SK-N-SH (cell line): ENCODE measurements at regions not wholly inside any gene's neighbourhood (a gene's known extent, or its start where the extent isn't known, plus 50 kb on each side); places are given as distances from the start of the nearest gene placed in this dataset.
A peak's percentile ranks its signal among the peaks of the same experiment; 100 is the strongest.

Experiments
- CTCF ChIA-PET: fragments of 300-600, 350-600 bp; formaldehyde crosslinking; extraction: SDS; loops from one replicate; lab custom pipeline; 2021; lab: Yijun Ruan, JAX
- POLR2A ChIA-PET: fragments of 350-600 bp; sonication (Branson Sonifier 250); formaldehyde crosslinking; extraction: SDS; loops from one replicate; lab custom pipeline; 2020; ENCODE audit warnings: antibody characterized with exemption, inconsistent platforms; lab: Yijun Ruan, JAX
- DNase-seq: peaks from one replicate; pipeline ENCODE4 v3.0.0; 2012
- H2AFZ ChIP-seq: fragments of 200-600 bp; sonication (generic); 2 replicates; pipeline ENCODE4 v1.8.1; 2016; ENCODE audit warnings: antibody characterized with exemption, mild to moderate bottlenecking, low read depth
- H3F3A ChIP-seq: fragments of 200-600 bp; sonication (generic); replicated peaks from 2 replicates; pipeline ENCODE3; 2016; ENCODE audit warnings: antibody characterized with exemption, mild to moderate bottlenecking; ENCODE audit not compliant: insufficient read depth
- H3K27ac ChIP-seq, 2 experiments: fragments of 200-500 bp in 1 of 2; fragments of 200-600 bp in 1 of 2; sonication (Bioruptor generic) in 1 of 2; sonication (generic), shearing (Covaris generic) in 1 of 2; 2 replicates each; pipeline versions ENCODE4 v1.5.1 to v1.6.1; 2014 to 2016; ENCODE audit warnings: low read depth in 2 of 2, inconsistent platforms in 1 of 2, low read length in 1 of 2, mild to moderate bottlenecking in 1 of 2, mixed read lengths in 1 of 2
- H3K27me3 ChIP-seq: fragments of 200-600 bp; sonication (generic), shearing (Covaris generic); 2 replicates; pipeline ENCODE4 v1.6.1; 2016; ENCODE audit warnings: mixed run types; ENCODE audit not compliant: insufficient read depth
- H3K36me3 ChIP-seq, 2 experiments: fragments of 200-500 bp in 1 of 2; fragments of 200-600 bp in 1 of 2; sonication (Bioruptor generic) in 1 of 2; sonication (generic) in 1 of 2; replicated peaks in 1 of 2; 2 replicates each; pipeline versions ENCODE3 to v1.5.1; 2014 to 2016; ENCODE audit warnings: low read length in 1 of 2, mild to moderate bottlenecking in 1 of 2; ENCODE audit not compliant: insufficient read depth in 2 of 2, control insufficient read depth in 1 of 2
- H3K4me1 ChIP-seq, 2 experiments: fragments of 200-500 bp in 1 of 2; fragments of 200-600 bp in 1 of 2; sonication (Bioruptor generic) in 1 of 2; sonication (generic), shearing (Covaris generic) in 1 of 2; 2 replicates each; pipeline versions ENCODE4 v1.5.1 to v1.6.1; 2014 to 2016; ENCODE audit warnings: low read depth in 1 of 2, low read length in 1 of 2, mixed run types in 1 of 2; ENCODE audit not compliant: insufficient read depth in 2 of 2, control insufficient read depth in 1 of 2
- H3K4me2 ChIP-seq: fragments of 200-600 bp; sonication (generic), shearing (Covaris generic); 2 replicates; pipeline ENCODE4 v1.6.1; 2017; ENCODE audit warnings: mixed run types
- H3K4me3 ChIP-seq, 2 experiments: fragments of 200-500 bp in 1 of 2; fragments of 200-600 bp in 1 of 2; sonication (Bioruptor generic) in 1 of 2; sonication (generic), shearing (Covaris generic) in 1 of 2; 2 replicates each; pipeline versions ENCODE4 v1.5.1 to v1.8.1; 2014 to 2016; ENCODE audit warnings: low read depth in 2 of 2, inconsistent platforms in 1 of 2, low read length in 1 of 2, mild to moderate bottlenecking in 1 of 2, mixed read lengths in 1 of 2, moderate library complexity in 1 of 2
- H3K79me2 ChIP-seq: fragments of 200-600 bp; sonication (generic); 2 replicates; pipeline ENCODE4 v1.8.1; 2017; ENCODE audit warnings: mild to moderate bottlenecking; ENCODE audit not compliant: insufficient read depth
- H3K9ac ChIP-seq: fragments of 200-600 bp; sonication (generic); 2 replicates; pipeline ENCODE4 v1.6.1; 2017; ENCODE audit warnings: mixed run types
- H3K9me2 ChIP-seq: fragments of 200-600 bp; sonication (generic); 2 replicates; pipeline ENCODE4 v1.6.1; 2017; ENCODE audit warnings: mixed run types
- H3K9me3 ChIP-seq: fragments of 200-600 bp; sonication (generic); 2 replicates; pipeline ENCODE4 v1.6.1; 2017; ENCODE audit warnings: mixed run types, mild to moderate bottlenecking, moderate library complexity
- H4K20me1 ChIP-seq: fragments of 200-600 bp; sonication (generic); 2 replicates; pipeline ENCODE4 v1.6.1; 2017; ENCODE audit warnings: mild to moderate bottlenecking, mixed run types; ENCODE audit not compliant: insufficient read depth
- CHD2 ChIP-seq: fragments of 150-350 bp; IDR thresholded peaks from 2 replicates; pipeline ENCODE4 v1.6.1; 2018; ENCODE audit warnings: low read length; ENCODE audit not compliant: partially characterized antibody
- EP300 ChIP-seq, 2 experiments: IDR thresholded peaks; 2 replicates each; pipeline versions ENCODE4 v1.4.0 to v1.6.1; 2012; ENCODE audit warnings: borderline replicate concordance in 1 of 2, low read depth in 1 of 2, low read length in 1 of 2
- JUND ChIP-seq: IDR thresholded peaks from 2 replicates; pipeline ENCODE4 v1.4.0; 2012
- MEF2A ChIP-seq: IDR thresholded peaks from 2 replicates; pipeline ENCODE4 v1.4.0; 2012; ENCODE audit warnings: low read depth, borderline replicate concordance
- RFX5 ChIP-seq: IDR thresholded peaks from 2 replicates; pipeline ENCODE4 v1.6.1; 2012; ENCODE audit warnings: mild to moderate bottlenecking, improper control_type of control experiment, low read length
- SIN3A ChIP-seq: IDR thresholded peaks from 2 replicates; pipeline ENCODE4 v1.6.1; 2012; ENCODE audit warnings: low read depth, mild to moderate bottlenecking, low read length, moderate library complexity, borderline replicate concordance
- SMC3 ChIP-seq: IDR thresholded peaks from 2 replicates; pipeline ENCODE4 v1.6.1; 2012; ENCODE audit warnings: low read depth, low read length, improper control_type of control experiment
- TAF1 ChIP-seq: IDR thresholded peaks from 2 replicates; pipeline ENCODE4 v1.6.1; 2012; ENCODE audit warnings: low read depth, mild to moderate bottlenecking, low read length, moderate library complexity, borderline replicate concordance
- TCF12 ChIP-seq: IDR thresholded peaks from 2 replicates; pipeline ENCODE4 v1.4.0; 2012
- WGBS: methylation state at CpG from one replicate; pipeline ENCODE4 v1.1.6; 2017; ENCODE audit warnings: low lambda C conversion rate; 5-methylcytosine and 5-hydroxymethylcytosine counted together
- TF ChIP-seq, protein P1 (sequence below): fragments of 150-350 bp; IDR thresholded peaks from 2 replicates; pipeline ENCODE4 v1.6.1; 2017; ENCODE audit warnings: antibody characterized with exemption, low read length, low read depth, borderline replicate concordance
- TF ChIP-seq, protein P2 (sequence below): IDR thresholded peaks from 2 replicates; pipeline ENCODE4 v1.6.1; 2012; ENCODE audit warnings: mild to moderate bottlenecking, low read depth, low read length, moderate library complexity
- TF ChIP-seq, protein P3 (sequence below): IDR thresholded peaks from 2 replicates; pipeline ENCODE4 v1.4.0; 2012; ENCODE audit warnings: low read depth, borderline replicate concordance

DNA sequence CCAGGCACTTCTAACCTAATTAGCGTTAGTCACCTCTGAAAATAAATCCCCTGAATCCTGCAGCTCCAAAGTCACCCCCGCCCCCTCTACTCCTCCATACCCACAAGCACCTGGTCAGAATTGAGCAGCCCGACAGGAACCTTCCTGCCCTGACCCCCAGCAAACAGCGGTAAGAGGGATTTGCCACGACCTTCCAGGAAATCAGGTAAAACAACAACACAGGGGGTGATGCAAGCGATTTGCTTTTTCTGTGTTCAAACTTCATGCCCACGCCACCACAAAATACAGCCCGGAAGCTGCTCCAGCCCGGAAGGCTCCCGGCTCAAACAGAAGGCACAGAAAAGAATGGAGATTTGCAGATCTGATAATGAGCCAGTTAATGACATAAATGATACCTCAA is 367.1 kb downstream of the GPD2 start:
- Histone ChIP-seq H4K20me1 (no peaks in the 10 kb centered on the region), H3F3A (no peaks in the 10 kb centered on the region), H3K4me3 (peak overlapping the region; percentile 24 to 30; a peak in 3 of 4 replicates), H3K27me3 (no peaks in the 10 kb centered on the region), H3K9me3 (no peaks in the 10 kb centered on the region)
- POLR2A ChIA-PET = no interaction called here
- CTCF ChIA-PET = no interaction called here
- 17% methylated on average over 10 of the region's 10 CpGs for whole genome bisulfite sequencing
- TF ChIP-seq SMC3 = no peak
- TF ChIP-seq, protein P1, sequence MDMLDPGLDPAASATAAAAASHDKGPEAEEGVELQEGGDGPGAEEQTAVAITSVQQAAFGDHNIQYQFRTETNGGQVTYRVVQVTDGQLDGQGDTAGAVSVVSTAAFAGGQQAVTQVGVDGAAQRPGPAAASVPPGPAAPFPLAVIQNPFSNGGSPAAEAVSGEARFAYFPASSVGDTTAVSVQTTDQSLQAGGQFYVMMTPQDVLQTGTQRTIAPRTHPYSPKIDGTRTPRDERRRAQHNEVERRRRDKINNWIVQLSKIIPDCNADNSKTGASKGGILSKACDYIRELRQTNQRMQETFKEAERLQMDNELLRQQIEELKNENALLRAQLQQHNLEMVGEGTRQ = no peak
- no peak for TF ChIP-seq TAF1
- TF ChIP-seq, all 33 proteins: peak for 0
- Histone ChIP-seq H3K79me2 (no peaks in the 10 kb centered on the region), H3K9ac (no peak overlapping the region), H3K4me1 (peaks cover 0 to 2% of the 10 kb centered on the region in 2 experiments; a peak in 1 of 4 replicates), H2AFZ (no peak overlapping the region), H3K9me2 (no peaks in the 10 kb centered on the region), H3K36me3 (no peaks in the 10 kb centered on the region), H3K27ac (no peak overlapping the region), H3K4me2 (no peak overlapping the region; the same call in 1 of the 2 replicates)
- DNase-seq = no peak

DNA sequence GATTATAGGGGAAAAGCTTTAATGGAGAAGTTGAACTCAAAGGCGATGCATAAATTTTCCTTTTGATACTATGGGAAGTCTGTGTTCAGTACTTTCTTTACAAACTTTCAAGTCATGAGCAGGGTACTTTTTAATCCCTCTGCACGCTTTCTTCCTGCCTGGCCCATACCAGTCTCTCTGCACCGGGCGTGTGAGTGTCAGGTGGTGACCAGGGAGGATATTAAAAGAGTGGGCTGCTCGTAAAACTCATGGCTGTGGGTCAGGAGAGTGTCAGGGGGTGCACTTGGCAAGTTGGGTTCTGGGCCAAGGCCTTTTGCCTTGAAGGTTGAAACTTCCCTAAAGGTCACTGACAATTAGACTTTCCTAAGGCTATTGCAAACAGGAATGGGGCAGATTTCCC is 367.8 kb downstream of the GPD2 start:
- no peak for TF ChIP-seq JUND
- TF ChIP-seq, protein P2, sequence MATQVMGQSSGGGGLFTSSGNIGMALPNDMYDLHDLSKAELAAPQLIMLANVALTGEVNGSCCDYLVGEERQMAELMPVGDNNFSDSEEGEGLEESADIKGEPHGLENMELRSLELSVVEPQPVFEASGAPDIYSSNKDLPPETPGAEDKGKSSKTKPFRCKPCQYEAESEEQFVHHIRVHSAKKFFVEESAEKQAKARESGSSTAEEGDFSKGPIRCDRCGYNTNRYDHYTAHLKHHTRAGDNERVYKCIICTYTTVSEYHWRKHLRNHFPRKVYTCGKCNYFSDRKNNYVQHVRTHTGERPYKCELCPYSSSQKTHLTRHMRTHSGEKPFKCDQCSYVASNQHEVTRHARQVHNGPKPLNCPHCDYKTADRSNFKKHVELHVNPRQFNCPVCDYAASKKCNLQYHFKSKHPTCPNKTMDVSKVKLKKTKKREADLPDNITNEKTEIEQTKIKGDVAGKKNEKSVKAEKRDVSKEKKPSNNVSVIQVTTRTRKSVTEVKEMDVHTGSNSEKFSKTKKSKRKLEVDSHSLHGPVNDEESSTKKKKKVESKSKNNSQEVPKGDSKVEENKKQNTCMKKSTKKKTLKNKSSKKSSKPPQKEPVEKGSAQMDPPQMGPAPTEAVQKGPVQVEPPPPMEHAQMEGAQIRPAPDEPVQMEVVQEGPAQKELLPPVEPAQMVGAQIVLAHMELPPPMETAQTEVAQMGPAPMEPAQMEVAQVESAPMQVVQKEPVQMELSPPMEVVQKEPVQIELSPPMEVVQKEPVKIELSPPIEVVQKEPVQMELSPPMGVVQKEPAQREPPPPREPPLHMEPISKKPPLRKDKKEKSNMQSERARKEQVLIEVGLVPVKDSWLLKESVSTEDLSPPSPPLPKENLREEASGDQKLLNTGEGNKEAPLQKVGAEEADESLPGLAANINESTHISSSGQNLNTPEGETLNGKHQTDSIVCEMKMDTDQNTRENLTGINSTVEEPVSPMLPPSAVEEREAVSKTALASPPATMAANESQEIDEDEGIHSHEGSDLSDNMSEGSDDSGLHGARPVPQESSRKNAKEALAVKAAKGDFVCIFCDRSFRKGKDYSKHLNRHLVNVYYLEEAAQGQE = no peak
- no peak for TF ChIP-seq CHD2
- no peak for TF ChIP-seq TCF12
- TF ChIP-seq EP300 (IDR thresholded peaks at IDR 0.05; ENCODE audit: borderline replicate concordance in 1 of 2, low read depth in 1 of 2, low read length in 1 of 2) = no peak
- no peak for TF ChIP-seq TAF1
- no peak for TF ChIP-seq SIN3A
- TF ChIP-seq, protein P3, sequence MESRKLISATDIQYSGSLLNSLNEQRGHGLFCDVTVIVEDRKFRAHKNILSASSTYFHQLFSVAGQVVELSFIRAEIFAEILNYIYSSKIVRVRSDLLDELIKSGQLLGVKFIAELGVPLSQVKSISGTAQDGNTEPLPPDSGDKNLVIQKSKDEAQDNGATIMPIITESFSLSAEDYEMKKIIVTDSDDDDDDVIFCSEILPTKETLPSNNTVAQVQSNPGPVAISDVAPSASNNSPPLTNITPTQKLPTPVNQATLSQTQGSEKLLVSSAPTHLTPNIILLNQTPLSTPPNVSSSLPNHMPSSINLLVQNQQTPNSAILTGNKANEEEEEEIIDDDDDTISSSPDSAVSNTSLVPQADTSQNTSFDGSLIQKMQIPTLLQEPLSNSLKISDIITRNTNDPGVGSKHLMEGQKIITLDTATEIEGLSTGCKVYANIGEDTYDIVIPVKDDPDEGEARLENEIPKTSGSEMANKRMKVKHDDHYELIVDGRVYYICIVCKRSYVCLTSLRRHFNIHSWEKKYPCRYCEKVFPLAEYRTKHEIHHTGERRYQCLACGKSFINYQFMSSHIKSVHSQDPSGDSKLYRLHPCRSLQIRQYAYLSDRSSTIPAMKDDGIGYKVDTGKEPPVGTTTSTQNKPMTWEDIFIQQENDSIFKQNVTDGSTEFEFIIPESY = no peak
- no peak for TF ChIP-seq MEF2A
- TF ChIP-seq RFX5 = no peak
- TF ChIP-seq, all 33 proteins: peak for 0
- POLR2A ChIA-PET = no interaction called here

More for the DNA sequence above, 367.8 kb downstream of the GPD2 start:
- peaks cover 0 to 2% of the 10 kb centered on the region in 2 experiments; a peak in 1 of 4 replicates for H3K4me1 ChIP-seq
- CTCF ChIA-PET = no interaction called here
- no peaks in the 10 kb centered on the region for H3K36me3 ChIP-seq
- no peaks in the 10 kb centered on the region for H3K9me2 ChIP-seq
- DNase-seq = no peak
- H4K20me1 ChIP-seq = no peaks in the 10 kb centered on the region
- H3K9me3 ChIP-seq = no peaks in the 10 kb centered on the region
- H3K9ac ChIP-seq = no peak overlapping the region
- no peak overlapping the region for H3K4me3 ChIP-seq
- no peaks in the 10 kb centered on the region for H3F3A ChIP-seq
- no peak overlapping the region for H2AFZ ChIP-seq
- no peaks in the 10 kb centered on the region for H3K27me3 ChIP-seq
- 47% methylated on average over 5 of the region's 5 CpGs for WGBS
- H3K79me2 ChIP-seq = no peaks in the 10 kb centered on the region
- H3K4me2 ChIP-seq = no peak overlapping the region
- no peak overlapping the region for H3K27ac ChIP-seq
